Small intestine (tissue), 7 donors: ENCODE measurements at regions not wholly inside any gene's neighbourhood (a gene's known extent, or its start where the extent isn't known, plus 50 kb on each side); places are given as distances from the start of the nearest gene placed in this dataset.

Source experiments
- DNase-seq, 2 donors: peaks; one replicate each; pipeline versions ENCODE4 v3.0.0 to v3.0.0-alpha.2; 2013
- FAIRE-seq: peaks from 2 replicates; lab custom pipeline; 2012; peaks lifted over from hg19 to GRCh38; lab: Jason Lieb, UNC
- H3K27ac ChIP-seq, 3 donors: one replicate each; pipeline ENCODE4 v1.5.1; 2013; ENCODE audit warnings: low read length in 2 of 3, mild to moderate bottlenecking in 2 of 3, control low read depth in 1 of 3, inconsistent platforms in 1 of 3, low read depth in 1 of 3, moderate library complexity in 1 of 3
- H3K27me3 ChIP-seq, 3 donors: one replicate each; pipeline ENCODE4 v1.6.1; 2013; ENCODE audit warnings: low read length in 3 of 3, inconsistent platforms in 1 of 3; ENCODE audit not compliant: control insufficient read depth in 3 of 3, insufficient read depth in 3 of 3
- H3K36me3 ChIP-seq, 3 donors: one replicate each; pipeline ENCODE4 v1.6.1; 2013; ENCODE audit warnings: low read length in 3 of 3, inconsistent platforms in 1 of 3, low read depth in 1 of 3, mild to moderate bottlenecking in 1 of 3, moderate library complexity in 1 of 3; ENCODE audit not compliant: control insufficient read depth in 3 of 3, insufficient read depth in 2 of 3
- H3K4me1 ChIP-seq, 3 donors: one replicate each; pipeline ENCODE4 v1.6.1; 2013; ENCODE audit warnings: low read length in 2 of 3, inconsistent platforms in 1 of 3, low read depth in 1 of 3, mild to moderate bottlenecking in 1 of 3, moderate library complexity in 1 of 3; ENCODE audit not compliant: control insufficient read depth in 3 of 3, insufficient read depth in 2 of 3
- H3K4me3 ChIP-seq, 3 donors: one replicate each; pipeline ENCODE4 v1.5.1; 2013; ENCODE audit warnings: low read length in 3 of 3, control low read depth in 1 of 3, inconsistent platforms in 1 of 3, low read depth in 1 of 3, mild to moderate bottlenecking in 1 of 3, moderate library complexity in 1 of 3
- H3K9me3 ChIP-seq, 2 donors: one replicate each; pipeline ENCODE4 v1.6.1; 2013; ENCODE audit warnings: low read depth in 1 of 2, low read length in 1 of 2; ENCODE audit not compliant: control insufficient read depth in 2 of 2, insufficient read depth in 1 of 2
- WGBS, 3 donors: extraction: QIAGEN DNeasy Blood & Tissue Kit; methylation state at CpG; one replicate each; pipeline ENCODE4 v1.1.7; 2013; 5-methylcytosine and 5-hydroxymethylcytosine counted together
- donor health status: healthy with polysubstance abuse.
- donor health status: control.
- donor health status: control.
- donor health status: Bipolar disorder and iron deficiency.
- donor health status: healthy.

DNA sequence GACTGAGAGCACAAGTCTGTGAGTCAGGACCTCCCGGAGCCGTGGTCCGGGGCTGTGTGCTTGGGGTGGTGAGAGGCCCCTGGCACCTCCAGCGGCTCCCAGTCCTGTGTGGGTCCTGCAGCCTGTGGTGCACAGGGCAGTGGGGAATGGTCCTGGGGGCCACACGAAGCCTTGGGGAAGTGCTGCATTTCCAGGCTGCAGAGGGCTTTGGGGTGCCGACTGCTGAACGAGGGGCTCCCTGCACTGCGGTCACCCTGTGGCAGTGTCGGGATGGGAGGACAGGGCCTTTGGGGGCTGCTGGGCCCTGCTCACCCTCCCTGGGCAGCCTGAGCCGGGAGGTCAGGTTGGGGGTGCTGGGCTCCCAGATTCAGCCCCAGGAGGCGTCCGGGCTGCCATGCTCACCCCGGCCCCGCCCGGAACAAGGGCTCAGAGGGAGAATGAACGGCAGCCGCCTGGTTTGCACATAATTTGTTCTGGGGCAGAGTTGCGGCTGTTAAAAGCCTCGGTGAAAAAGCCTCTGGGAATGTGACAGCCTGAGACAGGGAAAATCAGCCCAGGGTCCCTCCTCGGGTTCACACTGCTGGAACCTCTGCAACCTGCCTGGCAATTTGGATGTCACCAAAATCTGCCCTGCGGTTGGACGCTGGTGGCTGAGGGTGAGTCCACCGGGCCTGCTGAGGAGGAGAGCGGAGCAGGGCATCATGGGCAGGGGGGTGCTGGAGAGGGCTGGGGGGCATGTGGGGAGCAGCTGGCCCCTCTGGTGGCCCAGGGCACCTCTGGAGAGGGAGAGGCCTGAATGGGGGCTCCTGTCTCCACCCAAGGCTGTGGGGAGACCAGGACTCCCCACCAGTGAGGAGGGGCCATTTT lies 109.2 kb downstream of the KIF26A start:
- DNase-seq (no peak), FAIRE-seq (no peak)
- peaks cover 0 to 23% of the 10 kb centered on the region in 2 donors for H3K9me3 ChIP-seq
- no peak overlapping the region for H3K27ac ChIP-seq
- peaks cover 0 to 3% (median 0%) of the 10 kb centered on the region in 3 donors for H3K36me3 ChIP-seq
- H3K4me3 ChIP-seq, result no peak overlapping the region
- WGBS, 3 donors, result 87 to 90% (median 88%) methylated on average over 19 to 24 of the region's 24 CpGs
- no peaks in the 10 kb centered on the region for H3K4me1 ChIP-seq
- no peaks in the 10 kb centered on the region for H3K27me3 ChIP-seq

DNA sequence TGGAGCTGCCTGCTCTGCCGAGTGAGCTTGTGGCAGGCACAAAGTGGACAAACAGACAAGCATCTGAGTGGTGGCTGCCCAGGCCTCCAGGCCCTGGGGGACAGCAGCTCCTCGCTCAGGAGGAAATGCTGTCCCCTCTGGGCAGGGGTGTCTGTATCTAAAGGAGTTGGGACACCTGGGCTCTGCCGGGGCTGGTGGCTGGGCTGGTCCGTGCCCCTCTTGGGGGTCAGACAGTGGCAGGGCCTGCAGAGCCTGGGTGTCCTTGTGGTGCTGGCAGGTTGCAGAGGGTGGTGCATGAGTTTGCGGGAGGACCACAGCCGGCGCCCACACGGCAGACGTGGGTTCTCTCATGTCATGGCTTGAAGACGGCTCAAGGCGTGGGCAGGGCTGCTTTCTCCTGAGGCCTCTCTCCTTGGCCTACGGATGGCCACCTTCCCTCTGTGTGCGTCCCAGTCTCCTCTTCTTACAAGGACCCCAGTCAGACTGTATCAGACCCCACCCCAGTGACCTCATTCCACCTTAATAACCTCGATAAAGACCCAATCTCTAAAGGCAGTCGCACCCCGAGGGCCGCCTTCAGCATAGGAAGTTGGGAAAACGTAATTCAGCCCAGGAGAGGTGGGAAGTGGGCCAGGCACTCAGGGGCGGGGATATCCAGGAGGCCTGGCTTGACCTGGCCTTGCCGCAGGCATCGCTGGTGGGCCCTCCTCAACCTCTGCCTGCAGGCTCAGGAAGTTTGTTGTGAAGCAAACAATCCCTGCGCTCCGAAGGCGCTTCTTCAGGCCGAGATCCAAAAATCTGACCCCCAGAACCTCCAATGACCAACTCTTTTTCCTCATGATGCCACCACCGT lies 110.0 kb downstream of the KIF26A start:
- Histone ChIP-seq H3K9me3 (peaks cover 0 to 17% of the 10 kb centered on the region in 2 donors), H3K36me3 (peaks cover 0 to 3% (median 0%) of the 10 kb centered on the region in 3 donors), H3K27me3 (no peaks in the 10 kb centered on the region), H3K27ac (no peak overlapping the region), H3K4me1 (no peaks in the 10 kb centered on the region), H3K4me3 (no peak overlapping the region)
- DNase-seq, result no peak
- FAIRE-seq, result no peak
- 83 to 86% (median 84%) methylated on average over 24 to 26 of the region's 26 CpGs for WGBS, 3 donors

DNA sequence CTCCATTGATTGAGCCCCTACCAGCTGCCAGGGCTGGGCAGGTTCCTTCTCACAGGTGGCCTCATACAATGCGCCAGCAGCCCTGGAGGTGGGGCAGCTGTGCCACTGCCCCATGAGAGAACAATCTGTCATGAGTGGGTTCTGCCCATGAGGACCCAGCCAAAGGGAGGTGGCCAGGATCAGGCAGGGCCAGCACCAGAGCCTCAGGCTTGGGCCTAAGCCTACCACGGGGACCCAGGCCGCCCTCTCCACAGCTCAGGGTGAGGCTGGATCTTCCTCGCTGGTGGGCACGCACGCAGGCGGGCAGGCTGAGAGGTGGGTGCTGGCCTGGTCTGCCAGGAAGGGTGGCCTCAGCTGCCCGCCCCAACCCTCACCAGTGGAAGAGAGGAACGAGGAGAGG lies 110.7 kb downstream of the KIF26A start:
- Histone ChIP-seq H3K4me1 (no peaks in the 10 kb centered on the region), H3K4me3 (no peak overlapping the region), H3K9me3 (peaks cover 0 to 13% of the 10 kb centered on the region in 2 donors), H3K27ac (no peak overlapping the region), H3K36me3 (peaks cover 0 to 3% (median 0%) of the 10 kb centered on the region in 3 donors), H3K27me3 (no peaks in the 10 kb centered on the region)
- WGBS, 3 donors, result 89 to 94% (median 92%) methylated on average over 9 of the region's 9 CpGs
- no peak for DNase-seq
- no peak for FAIRE-seq

DNA sequence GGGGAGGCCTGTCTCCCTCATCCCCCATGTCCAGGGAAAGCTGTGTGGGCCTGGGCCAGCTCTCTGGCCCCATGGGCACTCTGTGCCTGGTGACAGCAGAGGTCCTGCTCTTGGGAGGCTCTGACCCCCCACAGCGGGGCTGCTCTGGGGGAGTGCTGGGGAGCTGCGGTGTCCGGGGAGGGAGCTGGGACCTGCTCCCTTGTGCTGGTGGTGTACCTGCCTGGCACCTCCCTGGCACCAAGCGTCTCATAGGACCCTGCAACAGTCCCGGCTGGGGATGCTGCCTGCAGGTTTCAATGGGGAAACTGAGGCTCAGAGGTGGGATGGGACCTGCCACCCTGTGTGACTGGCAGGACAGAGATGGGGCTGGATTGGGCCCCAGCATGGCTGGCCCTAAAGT lies 111.3 kb downstream of the KIF26A start:
- Histone ChIP-seq H3K27ac (no peak overlapping the region), H3K27me3 (no peaks in the 10 kb centered on the region), H3K36me3 (peaks cover 0 to 3% (median 0%) of the 10 kb centered on the region in 3 donors), H3K4me1 (no peaks in the 10 kb centered on the region), H3K9me3 (peaks cover 0 to 11% of the 10 kb centered on the region in 2 donors), H3K4me3 (no peak overlapping the region)
- 94 to 100% (median 98%) methylated on average over 5 of the region's 5 CpGs for WGBS, 3 donors
- FAIRE-seq (no peak), DNase-seq (no peak)

DNA sequence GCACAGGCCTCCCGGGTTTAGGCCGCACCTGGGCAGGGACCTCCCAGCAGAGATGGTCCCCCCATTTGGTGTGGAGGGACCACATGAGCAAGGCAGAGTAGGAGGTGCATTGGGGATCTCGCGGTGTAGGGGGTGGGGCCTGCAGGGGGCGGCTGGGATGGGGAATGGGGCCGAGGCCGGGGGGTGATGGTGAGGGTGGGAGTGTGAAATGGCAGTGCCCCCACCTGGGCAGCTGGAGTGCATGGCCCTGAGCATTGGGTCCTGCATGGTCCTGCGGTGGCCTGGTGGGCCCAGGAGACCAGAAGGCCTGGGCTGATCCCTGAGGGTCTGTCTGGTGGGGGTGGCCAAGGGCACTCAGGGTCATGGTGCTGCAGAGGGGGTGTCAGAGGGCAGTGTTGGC lies 111.8 kb downstream of the KIF26A start:
- no peak for FAIRE-seq
- peaks cover 0 to 6% of the 10 kb centered on the region in 2 donors for H3K9me3 ChIP-seq
- H3K27ac ChIP-seq, result no peak overlapping the region
- no peaks in the 10 kb centered on the region for H3K4me1 ChIP-seq
- 80 to 88% (median 86%) methylated on average over 8 of the region's 8 CpGs for WGBS, 3 donors
- no peak for DNase-seq
- no peaks in the 10 kb centered on the region for H3K27me3 ChIP-seq
- H3K36me3 ChIP-seq, result peaks cover 0 to 3% (median 0%) of the 10 kb centered on the region in 3 donors
- H3K4me3 ChIP-seq, result no peak overlapping the region

DNA sequence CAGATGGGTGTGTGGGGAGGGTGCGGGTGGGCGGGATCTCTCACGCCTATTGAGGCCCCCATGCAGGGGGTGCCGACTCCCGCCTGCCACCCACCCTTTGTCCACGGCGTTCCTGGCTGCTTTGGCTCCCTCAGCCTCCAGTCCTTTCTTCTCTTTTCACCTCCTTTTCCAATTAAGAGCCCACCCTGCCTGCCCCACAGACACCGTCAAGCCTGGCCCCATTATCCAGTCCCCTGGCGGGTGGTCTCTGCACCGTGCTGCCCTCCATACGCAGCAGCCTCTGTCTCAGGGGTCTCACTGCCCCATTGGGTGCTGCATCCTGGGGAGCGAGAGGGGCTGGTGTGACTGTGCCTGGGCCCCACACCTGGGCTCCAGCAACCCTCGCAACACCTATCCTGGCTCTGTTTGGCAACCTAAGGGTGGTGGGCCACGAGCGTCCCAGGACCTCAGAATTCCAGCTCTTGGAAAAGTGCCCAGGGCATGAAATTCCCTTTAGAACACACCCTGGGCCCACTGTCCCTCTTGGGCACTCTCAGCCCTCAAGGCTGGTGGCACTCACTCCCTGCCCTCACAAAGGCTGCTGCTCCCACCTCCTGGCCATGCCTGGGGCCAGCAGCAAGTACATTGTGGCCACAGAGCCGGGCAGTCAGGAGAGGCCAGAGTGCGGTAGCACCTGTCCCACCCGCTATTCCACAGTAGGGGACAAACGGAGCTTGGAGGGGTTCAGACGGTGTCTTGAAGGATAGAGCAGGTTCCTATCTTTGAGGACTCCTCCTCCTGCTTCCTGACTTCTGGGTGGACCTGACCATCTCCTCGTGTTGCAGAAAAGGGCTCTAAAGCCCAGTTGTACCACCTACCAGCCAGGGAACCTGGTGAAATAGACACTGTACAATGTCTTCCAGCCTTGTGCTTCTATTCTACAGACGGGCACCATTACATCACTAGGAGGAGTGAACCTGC lies 114.1 kb downstream of the KIF26A start:
- 75 to 86% (median 84%) methylated on average over 21 to 22 of the region's 22 CpGs for WGBS, 3 donors
- peaks cover 0 to 2% (median 0%) of the 10 kb centered on the region in 3 donors for H3K27me3 ChIP-seq
- no peaks in the 10 kb centered on the region for H3K36me3 ChIP-seq
- H3K4me1 ChIP-seq, result no peaks in the 10 kb centered on the region
- no peak overlapping the region for H3K27ac ChIP-seq
- H3K4me3 ChIP-seq, result no peak overlapping the region
- no peaks in the 10 kb centered on the region for H3K9me3 ChIP-seq
- FAIRE-seq (no peak), DNase-seq (no peak)

DNA sequence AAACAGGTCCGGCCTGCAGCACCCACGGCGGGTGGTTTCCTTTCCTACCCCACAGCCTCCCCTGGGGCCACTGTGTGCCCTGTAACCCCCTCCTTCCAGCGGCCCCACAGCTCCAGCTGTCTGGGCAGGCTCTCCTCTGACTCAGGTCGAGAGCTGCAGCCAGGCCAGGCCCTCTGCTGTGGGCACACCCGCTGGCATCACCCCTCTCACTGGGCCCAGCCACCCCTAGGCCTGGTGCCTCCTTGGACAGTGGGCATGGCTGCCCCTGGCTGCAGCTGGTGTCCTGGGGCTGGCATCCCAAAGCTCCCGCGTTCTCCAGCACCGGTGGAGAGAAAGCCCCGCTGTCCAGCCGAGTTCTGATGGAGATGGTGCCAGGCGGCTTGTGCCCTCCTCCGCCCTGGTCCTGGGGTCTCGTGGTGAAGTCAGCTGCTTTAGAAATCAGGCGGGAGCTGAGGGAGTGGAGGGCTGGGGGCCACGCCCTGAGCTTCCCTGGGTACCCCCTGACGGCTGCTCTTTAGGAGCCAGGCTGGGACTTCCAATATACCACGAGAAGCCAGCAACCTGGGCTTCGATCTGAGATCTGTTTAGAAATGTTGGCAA lies 114.9 kb downstream of the KIF26A start:
- H3K36me3 ChIP-seq, result no peaks in the 10 kb centered on the region
- WGBS, 3 donors, result 85 to 87% (median 86%) methylated on average over 19 of the region's 19 CpGs
- H3K27me3 ChIP-seq, result peaks cover 0 to 2% (median 0%) of the 10 kb centered on the region in 3 donors
- DNase-seq (no peak), FAIRE-seq (no peak)
- no peak overlapping the region for H3K27ac ChIP-seq
- H3K4me1 ChIP-seq, result no peaks in the 10 kb centered on the region
- H3K4me3 ChIP-seq, result no peak overlapping the region
- H3K9me3 ChIP-seq, result no peaks in the 10 kb centered on the region
